Right lobe of liver (tissue), 6 donors: ENCODE measurements at regions not wholly inside any gene's neighbourhood (a gene's known extent, or its start where the extent isn't known, plus 50 kb on each side); places are given as distances from the start of the nearest gene placed in this dataset.

ENCODE experiments used
- ATAC-seq, 4 donors: fragments of 200-7000 bp; cut with Tn5 transposase; one replicate each; pipeline ENCODE4 v1.9.1; 2020; ENCODE audit warnings: mild to moderate bottlenecking in 4 of 4, moderate library complexity in 4 of 4
- DNase-seq, 3 donors: peaks; one replicate each; pipeline ENCODE4 v3.0.0-alpha.2; 2020
- H3K27ac ChIP-seq, 3 donors: fragments of 200-600 bp; one replicate each; pipeline ENCODE4 v1.8.0; 2022
- H3K27me3 ChIP-seq, 2 donors: fragments of 200-600 bp; one replicate each; pipeline ENCODE4 v1.8.0; 2022
- H3K36me3 ChIP-seq, 4 donors: fragments of 200-600 bp; sonication (generic) in 1 of 4; one replicate each; pipeline versions ENCODE4 v1.5.1 to v1.8.0; 2017 to 2022; ENCODE audit warnings: control low read depth in 1 of 4
- H3K4me1 ChIP-seq, 4 donors: fragments of 200-600 bp; sonication (generic) in 1 of 4; one replicate each; pipeline versions ENCODE4 v1.5.1 to v1.8.0; 2017 to 2022; ENCODE audit warnings: control low read depth in 1 of 4
- H3K4me3 ChIP-seq, 3 donors: fragments of 200-600 bp; one replicate each; pipeline ENCODE4 v1.8.0; 2022
- H3K9me3 ChIP-seq, 4 donors: fragments of 200-600 bp; sonication (generic) in 1 of 4; one replicate each; pipeline versions ENCODE4 v1.5.1 to v1.8.0; 2017 to 2022; ENCODE audit warnings: control low read depth in 1 of 4
- CTCF ChIP-seq, 4 donors: fragments of 200-600 bp in 3 of 4; fragments of 450-650 bp in 1 of 4; IDR thresholded peaks; one replicate each; pipeline versions ENCODE4 v1.5.1 to v1.8.0; 2016 to 2022; ENCODE audit warnings: antibody characterized with exemption in 4 of 4, mild to moderate bottlenecking in 2 of 4
- POLR2A ChIP-seq: fragments of 450-650 bp; IDR thresholded peaks from one replicate; pipeline ENCODE4 v1.6.1; 2017; ENCODE audit warnings: antibody characterized with exemption, mild to moderate bottlenecking
- WGBS: methylation state at CpG from one replicate; pipeline ENCODE4 v1.1.6; 2018; ENCODE audit warnings: low coverage, low lambda C conversion rate; ENCODE audit not compliant: insufficient coverage; ENCODE audit errors: missing lambda C conversion rate; 5-methylcytosine and 5-hydroxymethylcytosine counted together
- intact Hi-C, 2 donors: fragments of 100-400 bp; cut with DNase I; formaldehyde crosslinking; loops; one replicate each; pipeline versions ENCODE4 v1.11.2 to v1.14.1; 2022
- donor health status: DM: no; HTN: yes; CAD: no.
- donor health status: DM: no; HTN: no; CAD: no.
- donor health status: DM: no; HTN: no; CAD: no.
- donor health status: DM: no; HTN: yes; CAD: no.
- donor health status: DM: no; HTN: yes; CAD: no.

GRCh38 chr2:65826567-65826966 is 394.2 kb upstream of the SPRED2 start:
- no peak overlapping the region for H3K4me3 ChIP-seq
- no peaks in the 10 kb centered on the region for H3K4me1 ChIP-seq
- no peaks in the 10 kb centered on the region for H3K27me3 ChIP-seq
- ATAC-seq (no peak), DNase-seq (no peak)
- 43% methylated on average over 1 of the region's 1 CpG for WGBS
- H3K36me3 ChIP-seq = no peaks in the 10 kb centered on the region
- TF ChIP-seq CTCF (IDR thresholded peaks at IDR 0.05) = no peak
- TF ChIP-seq POLR2A = no peak
- no peaks in the 10 kb centered on the region for H3K9me3 ChIP-seq
- intact Hi-C loops = no loop called here
- H3K27ac ChIP-seq = no peak overlapping the region

GRCh38 chr2:65823511-65823910 is 391.1 kb upstream of the SPRED2 start:
- DNase-seq (no peak), ATAC-seq (no peak)
- intact Hi-C loops = no loop called here
- 75% methylated on average over 4 of the region's 4 CpGs for WGBS
- H3K27me3 ChIP-seq = no peaks in the 10 kb centered on the region
- H3K4me1 ChIP-seq = no peaks in the 10 kb centered on the region
- no peaks in the 10 kb centered on the region for H3K9me3 ChIP-seq
- TF ChIP-seq CTCF (IDR thresholded peaks at IDR 0.05) = no peak
- TF ChIP-seq POLR2A = no peak
- no peak overlapping the region for H3K4me3 ChIP-seq
- no peak overlapping the region for H3K27ac ChIP-seq
- H3K36me3 ChIP-seq = no peaks in the 10 kb centered on the region

GRCh38 chr2:65820454-65820853 is 388.1 kb upstream of the SPRED2 start:
- no peak for ATAC-seq
- H3K27me3 ChIP-seq = no peaks in the 10 kb centered on the region
- no peaks in the 10 kb centered on the region for H3K36me3 ChIP-seq
- 60% methylated on average over 6 of the region's 6 CpGs for WGBS
- H3K9me3 ChIP-seq = no peaks in the 10 kb centered on the region
- H3K4me1 ChIP-seq = no peaks in the 10 kb centered on the region
- H3K27ac ChIP-seq = no peak overlapping the region
- no peak overlapping the region for H3K4me3 ChIP-seq
- TF ChIP-seq POLR2A (no peak), CTCF (IDR thresholded peaks at IDR 0.05) (no peak)
- no peak for DNase-seq
- intact Hi-C loops = no loop called here

- TF ChIP-seq POLR2A (no peak), CTCF (IDR thresholded peaks at IDR 0.05) (no peak)
- Histone ChIP-seq H3K4me3 (no peak overlapping the region), H3K36me3 (no peaks in the 10 kb centered on the region), H3K4me1 (no peaks in the 10 kb centered on the region), H3K9me3 (no peaks in the 10 kb centered on the region), H3K27ac (no peak overlapping the region), H3K27me3 (no peaks in the 10 kb centered on the region)
- 50% methylated on average over 1 of the region's 1 CpG for WGBS
- intact Hi-C loops = no loop called here
- ATAC-seq = no peak
- DNase-seq = no peak
These were observed 387.6 kb upstream of the SPRED2 start for GRCh38 chr2:65819963-65820362.

GRCh38 chr2:65818873-65819451 is 386.6 kb upstream of the SPRED2 start:
- H3K36me3 ChIP-seq = no peaks in the 10 kb centered on the region
- no peaks in the 10 kb centered on the region for H3K4me1 ChIP-seq
- H3K27me3 ChIP-seq = no peaks in the 10 kb centered on the region
- intact Hi-C loops = no loop called here
- WGBS = 57% methylated on average over 3 of the region's 3 CpGs
- no peak overlapping the region for H3K4me3 ChIP-seq
- TF ChIP-seq POLR2A = no peak
- TF ChIP-seq CTCF (IDR thresholded peaks at IDR 0.05) = no peak
- no peak overlapping the region for H3K27ac ChIP-seq
- ATAC-seq (no peak), DNase-seq (no peak)
- H3K9me3 ChIP-seq = no peaks in the 10 kb centered on the region
